Peyer's patch (tissue), 4 donors: ENCODE measurements at regions not wholly inside any gene's neighbourhood (a gene's known extent, or its start where the extent isn't known, plus 50 kb on each side); places are given as distances from the start of the nearest gene placed in this dataset.

ENCODE experiments used
- DNase-seq, 3 donors: peaks; one replicate each; pipeline ENCODE4 v3.0.0-alpha.2; 2017 to 2019
- H3K27ac ChIP-seq, 4 donors: fragments of 200-600 bp; sonication (generic); one replicate each; pipeline ENCODE4 v1.5.1; 2016 to 2019
- H3K27me3 ChIP-seq, 2 donors: fragments of 200-600 bp; sonication (generic); one replicate each; pipeline ENCODE4 v1.5.1; 2019
- H3K36me3 ChIP-seq, 3 donors: fragments of 200-600 bp; sonication (generic); one replicate each; pipeline ENCODE4 v1.5.1; 2016 to 2019
- H3K4me1 ChIP-seq, 4 donors: fragments of 200-600 bp; sonication (generic); one replicate each; pipeline ENCODE4 v1.5.1; 2016 to 2019
- H3K4me3 ChIP-seq, 4 donors: fragments of 200-600 bp; sonication (generic); 1 replicate in 3 of 4; 2 replicates in 1 of 4; pipeline ENCODE4 v1.5.1; 2016 to 2019; ENCODE audit warnings: mild to moderate bottlenecking in 1 of 4
- H3K9me3 ChIP-seq, 4 donors: fragments of 200-600 bp; sonication (generic); one replicate each; pipeline ENCODE4 v1.5.1; 2016 to 2019; ENCODE audit warnings: mild to moderate bottlenecking in 1 of 4
- POLR2A ChIP-seq, 2 donors: fragments of 450-650 bp; IDR thresholded peaks; one replicate each; pipeline ENCODE4 v1.5.1; 2017; ENCODE audit warnings: antibody characterized with exemption in 2 of 2, mild to moderate bottlenecking in 2 of 2, moderate library complexity in 2 of 2
- TF ChIP-seq, protein P1 (sequence below), 6 experiments: fragments of 450-650 bp in 4 of 6; fragments of 200-600 bp in 2 of 6; sonication (generic) in 1 of 6; IDR thresholded peaks; one replicate each; pipeline ENCODE4 v1.5.1; 2017 to 2019; ENCODE audit warnings: antibody characterized with exemption in 6 of 6, mild to moderate bottlenecking in 3 of 6, moderate library complexity in 1 of 6

DNA sequence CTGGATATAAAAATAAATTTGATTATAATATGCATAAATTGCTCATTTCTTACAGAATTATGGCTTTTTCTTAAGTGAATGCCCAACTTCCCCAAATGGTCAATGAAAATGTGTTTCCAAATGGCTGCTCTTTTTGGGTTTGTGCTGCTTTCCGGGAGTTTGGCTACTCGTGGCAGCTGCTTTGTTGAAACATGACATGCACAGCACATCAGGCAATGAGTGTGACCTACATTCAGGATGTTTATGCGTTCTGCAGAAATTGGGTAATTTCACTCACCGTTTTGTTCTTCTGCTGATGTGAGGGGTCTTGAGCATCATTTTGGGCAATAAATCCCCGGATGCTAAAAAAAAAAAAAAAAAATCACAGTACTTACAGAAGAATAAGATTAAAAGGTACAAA, 825.0 kb upstream of the KLHL29 start:
- Histone ChIP-seq H3K27me3 (no peaks in the 10 kb centered on the region), H3K9me3 (no peaks in the 10 kb centered on the region), H3K4me1 (no peaks in the 10 kb centered on the region), H3K27ac (no peak overlapping the region), H3K4me3 (no peak overlapping the region), H3K36me3 (no peaks in the 10 kb centered on the region)
- TF ChIP-seq, protein P1, sequence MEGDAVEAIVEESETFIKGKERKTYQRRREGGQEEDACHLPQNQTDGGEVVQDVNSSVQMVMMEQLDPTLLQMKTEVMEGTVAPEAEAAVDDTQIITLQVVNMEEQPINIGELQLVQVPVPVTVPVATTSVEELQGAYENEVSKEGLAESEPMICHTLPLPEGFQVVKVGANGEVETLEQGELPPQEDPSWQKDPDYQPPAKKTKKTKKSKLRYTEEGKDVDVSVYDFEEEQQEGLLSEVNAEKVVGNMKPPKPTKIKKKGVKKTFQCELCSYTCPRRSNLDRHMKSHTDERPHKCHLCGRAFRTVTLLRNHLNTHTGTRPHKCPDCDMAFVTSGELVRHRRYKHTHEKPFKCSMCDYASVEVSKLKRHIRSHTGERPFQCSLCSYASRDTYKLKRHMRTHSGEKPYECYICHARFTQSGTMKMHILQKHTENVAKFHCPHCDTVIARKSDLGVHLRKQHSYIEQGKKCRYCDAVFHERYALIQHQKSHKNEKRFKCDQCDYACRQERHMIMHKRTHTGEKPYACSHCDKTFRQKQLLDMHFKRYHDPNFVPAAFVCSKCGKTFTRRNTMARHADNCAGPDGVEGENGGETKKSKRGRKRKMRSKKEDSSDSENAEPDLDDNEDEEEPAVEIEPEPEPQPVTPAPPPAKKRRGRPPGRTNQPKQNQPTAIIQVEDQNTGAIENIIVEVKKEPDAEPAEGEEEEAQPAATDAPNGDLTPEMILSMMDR (IDR thresholded peaks at IDR 0.05), result no peak
- DNase-seq, result no peak

DNA sequence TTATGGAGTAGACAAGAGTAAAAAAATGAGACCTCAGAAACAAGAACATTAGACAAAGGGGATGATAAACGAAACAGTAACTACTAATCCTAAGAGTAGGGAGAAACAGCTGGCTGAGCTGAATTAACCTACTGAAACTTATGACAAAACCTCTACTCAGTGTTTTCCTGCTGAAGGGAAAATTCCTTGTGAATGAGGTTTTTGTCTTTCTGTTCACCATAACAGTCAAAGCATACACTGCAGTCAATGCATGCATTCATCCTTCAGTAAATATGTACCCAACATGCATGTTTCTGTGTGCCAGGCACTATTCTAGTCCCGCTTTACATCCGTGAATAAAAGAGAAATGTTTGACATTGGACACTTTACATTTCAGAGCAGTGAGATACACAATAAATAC, 805.6 kb upstream of the KLHL29 start:
- TF ChIP-seq, protein P1 (IDR thresholded peaks at IDR 0.05), result no peak
- TF ChIP-seq POLR2A (IDR thresholded peaks at IDR 0.05), result no peak
- no peak overlapping the region for H3K4me3 ChIP-seq
- peaks cover 0 to 9% (median 4%) of the 10 kb centered on the region in 4 donors for H3K9me3 ChIP-seq
- no peak overlapping the region for H3K27ac ChIP-seq
- no peaks in the 10 kb centered on the region for H3K27me3 ChIP-seq
- DNase-seq, result no peak
- no peaks in the 10 kb centered on the region for H3K36me3 ChIP-seq
- no peaks in the 10 kb centered on the region for H3K4me1 ChIP-seq

DNA sequence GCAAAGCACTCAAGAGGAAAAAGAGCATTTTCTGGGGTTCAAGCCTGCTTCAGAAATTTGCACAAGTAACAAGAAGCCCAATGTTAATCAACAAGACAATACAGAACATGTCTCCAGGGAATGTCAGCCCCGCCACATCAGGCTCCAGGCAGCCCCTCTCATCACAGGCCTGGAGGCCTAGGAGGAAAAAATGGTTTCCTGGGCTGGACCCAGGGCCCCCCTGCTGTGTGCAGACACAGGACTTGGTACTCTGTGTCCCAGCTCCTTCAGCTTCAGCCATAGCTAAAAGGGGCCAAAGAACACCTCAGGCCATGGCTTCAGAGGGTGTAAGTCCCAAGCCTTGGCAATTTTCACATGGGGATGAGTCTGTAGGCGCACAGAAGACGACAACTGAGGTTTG, 802.9 kb upstream of the KLHL29 start:
- H3K36me3 ChIP-seq, result no peaks in the 10 kb centered on the region
- H3K27ac ChIP-seq, result no peak overlapping the region
- TF ChIP-seq POLR2A (IDR thresholded peaks at IDR 0.05), result no peak
- TF ChIP-seq, protein P1 (IDR thresholded peaks at IDR 0.05), result no peak
- DNase-seq, result no peak
- H3K4me3 ChIP-seq, result no peak overlapping the region
- H3K4me1 ChIP-seq, result no peaks in the 10 kb centered on the region
- peaks cover 0 to 9% (median 4%) of the 10 kb centered on the region in 4 donors for H3K9me3 ChIP-seq
- H3K27me3 ChIP-seq, result no peaks in the 10 kb centered on the region

DNA sequence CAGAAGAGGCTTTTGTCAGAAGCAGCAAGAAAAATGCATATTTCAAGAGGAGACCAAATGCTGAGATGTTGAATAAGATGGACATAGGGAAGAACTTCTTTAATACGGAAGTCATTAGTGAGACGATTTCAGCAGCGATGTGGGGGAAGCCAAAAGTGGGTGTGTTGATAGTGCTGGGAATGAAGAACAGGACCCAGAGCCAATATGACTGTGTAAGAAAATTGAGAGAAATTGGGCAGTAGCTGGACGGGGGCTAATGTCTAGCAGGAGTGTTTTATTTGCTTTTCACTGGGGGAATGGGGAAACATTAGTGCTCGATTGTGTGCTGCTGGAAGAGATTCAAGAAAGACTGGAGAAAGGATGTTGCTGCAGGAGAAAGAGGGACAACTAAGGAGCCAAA, 788.7 kb upstream of the KLHL29 start:
- Histone ChIP-seq H3K27me3 (no peaks in the 10 kb centered on the region), H3K4me3 (no peak overlapping the region), H3K27ac (no peak overlapping the region), H3K4me1 (no peaks in the 10 kb centered on the region), H3K36me3 (no peaks in the 10 kb centered on the region), H3K9me3 (no peaks in the 10 kb centered on the region)
- TF ChIP-seq, protein P1 (IDR thresholded peaks at IDR 0.05), result no peak
- TF ChIP-seq POLR2A (IDR thresholded peaks at IDR 0.05), result no peak
- no peak for DNase-seq

DNA sequence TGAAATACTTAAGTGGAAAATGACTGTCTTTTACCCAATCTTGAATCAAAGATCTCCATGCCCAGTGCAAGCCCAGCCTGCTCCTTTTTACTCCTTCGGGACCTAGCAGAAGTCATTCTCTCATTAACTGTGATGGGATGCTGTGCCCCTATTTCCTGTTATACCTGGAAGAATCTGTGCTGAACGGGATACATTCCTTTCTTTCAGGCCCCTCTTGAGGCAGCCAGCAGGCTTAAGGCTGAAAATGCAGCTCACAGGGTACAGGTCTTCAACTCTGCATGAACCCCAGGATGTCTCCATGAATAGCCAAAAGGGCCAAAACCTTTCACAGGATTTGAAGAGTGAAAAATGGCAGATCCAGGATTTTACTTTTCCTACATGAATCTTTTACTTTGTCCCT, 784.8 kb upstream of the KLHL29 start:
- H3K4me3 ChIP-seq, result no peak overlapping the region
- no peak for DNase-seq
- TF ChIP-seq, protein P1 (IDR thresholded peaks at IDR 0.05), result no peak
- TF ChIP-seq POLR2A (IDR thresholded peaks at IDR 0.05), result no peak

DNA sequence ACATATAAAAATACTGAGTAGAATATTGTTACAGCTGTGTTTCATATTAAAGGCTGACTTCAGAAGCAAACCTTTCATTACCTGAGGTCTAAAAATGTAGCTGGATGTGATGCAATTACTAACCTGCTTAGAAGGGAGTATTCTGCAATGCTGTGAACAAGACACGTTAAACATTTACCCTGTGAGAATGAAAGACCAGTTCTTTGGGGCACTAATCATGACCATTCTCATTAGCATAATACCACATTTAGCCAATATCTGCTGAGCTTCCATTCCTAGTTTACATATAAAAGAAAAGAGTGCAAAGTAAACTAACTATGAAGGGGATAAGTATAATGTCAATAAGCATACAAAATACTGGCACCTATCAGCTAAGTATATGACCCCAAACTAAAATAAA, 784.0 kb upstream of the KLHL29 start:
- no peaks in the 10 kb centered on the region for H3K4me1 ChIP-seq
- H3K4me3 ChIP-seq, result no peak overlapping the region
- no peaks in the 10 kb centered on the region for H3K9me3 ChIP-seq
- DNase-seq, result no peak
- H3K27ac ChIP-seq, result no peak overlapping the region
- TF ChIP-seq, protein P1 (IDR thresholded peaks at IDR 0.05), result no peak
- TF ChIP-seq POLR2A (IDR thresholded peaks at IDR 0.05), result no peak
- no peaks in the 10 kb centered on the region for H3K36me3 ChIP-seq
- H3K27me3 ChIP-seq, result no peaks in the 10 kb centered on the region

More for the DNA sequence above, 784.8 kb upstream of the KLHL29 start:
- H3K36me3 ChIP-seq, result no peaks in the 10 kb centered on the region
- H3K9me3 ChIP-seq, result no peaks in the 10 kb centered on the region
- no peaks in the 10 kb centered on the region for H3K4me1 ChIP-seq
- no peak overlapping the region for H3K27ac ChIP-seq
- H3K27me3 ChIP-seq, result no peaks in the 10 kb centered on the region
